ELR (cell line): ENCODE measurements at regions not wholly inside any gene's neighbourhood (a gene's known extent, or its start where the extent isn't known, plus 50 kb on each side); places are given as distances from the start of the nearest gene placed in this dataset.
"Not testable (repeated sequence)": the region's sequence is repeated elsewhere in the genome, so short reads cannot be mapped to it uniquely, and the experiment has no call there.

Experiments used
- DNase-seq: peaks from one replicate; pipeline ENCODE4 v3.0.0-alpha.2; 2015; ENCODE audit warnings: low read depth

DNA sequence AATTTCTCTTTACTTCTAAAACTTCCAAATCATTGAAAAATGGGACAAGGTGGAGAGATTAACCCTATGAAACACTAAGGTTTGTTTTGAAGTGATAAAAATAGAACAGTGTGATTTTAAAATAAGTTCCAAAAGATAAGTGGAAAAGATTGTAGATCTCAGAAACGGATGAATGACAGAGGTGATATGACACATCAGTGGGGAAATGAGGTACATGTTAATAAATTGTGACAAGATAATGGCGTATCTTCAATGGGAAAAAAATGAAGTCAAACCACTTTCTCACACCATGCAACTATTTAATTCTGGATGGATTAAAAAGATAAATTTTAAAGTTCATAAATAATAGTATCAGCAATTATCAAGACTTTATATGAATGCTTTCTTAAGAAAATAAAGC lies 159.7 kb upstream of the VWC2 start:
- DNase-seq: no peak

DNA sequence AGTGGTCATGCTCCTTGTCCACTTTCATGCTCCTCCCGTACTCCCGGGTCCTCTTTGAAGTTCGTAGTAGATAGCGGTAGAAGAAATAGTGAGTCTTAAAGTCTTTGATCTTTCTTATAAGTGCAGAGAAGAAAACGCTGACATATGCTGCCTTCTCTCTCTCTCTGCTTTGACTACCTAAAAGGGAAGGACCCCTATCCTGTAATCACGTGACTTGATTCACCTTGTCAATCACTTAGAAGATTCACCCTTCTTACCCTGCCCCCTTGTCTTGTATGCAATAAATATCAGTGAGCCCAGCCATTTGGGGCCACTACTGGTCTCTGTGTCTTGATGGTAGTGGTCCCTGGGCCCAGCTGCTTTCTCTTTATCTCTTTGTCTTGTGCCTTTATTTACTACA lies 158.5 kb upstream of the VWC2 start:
- DNase-seq: not testable (repeated sequence)

DNA sequence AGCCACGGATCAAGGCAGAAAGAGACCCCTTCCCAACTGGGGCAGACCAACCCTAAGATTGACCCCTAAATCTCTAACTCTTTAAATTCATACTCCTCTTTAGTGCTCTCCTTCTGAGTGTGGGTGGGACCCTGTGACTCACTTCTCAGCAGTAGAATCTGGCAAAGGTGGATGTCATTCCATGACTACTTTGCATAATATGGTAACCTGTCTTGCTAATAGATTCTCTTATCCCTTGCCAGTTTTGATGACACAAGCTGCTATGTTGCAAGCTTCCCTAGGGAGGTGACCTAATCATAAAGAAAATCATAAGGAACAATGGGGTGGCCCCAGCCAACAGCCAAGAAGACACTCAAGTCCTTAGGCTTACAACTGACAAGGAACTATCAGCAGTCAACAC lies 155.4 kb upstream of the VWC2 start:
- DNase-seq: no peak

DNA sequence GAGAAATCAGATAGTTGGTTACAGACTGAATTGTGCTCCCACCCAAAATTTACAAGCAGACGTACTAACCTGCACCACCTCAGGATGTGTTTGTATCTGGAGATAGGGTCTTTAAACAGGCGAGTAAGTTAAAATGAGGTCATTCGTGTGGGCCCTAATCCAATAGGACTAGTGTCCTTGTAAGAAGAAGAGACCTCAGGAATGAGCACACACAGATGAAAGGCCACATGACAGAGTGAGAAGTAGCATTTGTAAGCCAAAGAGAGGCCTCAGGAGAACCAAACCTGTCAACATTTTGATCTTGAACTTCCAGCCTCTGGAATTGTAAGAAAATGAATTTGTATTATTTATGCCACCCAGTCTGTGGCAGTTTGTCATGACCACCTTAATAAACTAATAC lies 149.5 kb upstream of the VWC2 start:
- DNase-seq: no peak

DNA sequence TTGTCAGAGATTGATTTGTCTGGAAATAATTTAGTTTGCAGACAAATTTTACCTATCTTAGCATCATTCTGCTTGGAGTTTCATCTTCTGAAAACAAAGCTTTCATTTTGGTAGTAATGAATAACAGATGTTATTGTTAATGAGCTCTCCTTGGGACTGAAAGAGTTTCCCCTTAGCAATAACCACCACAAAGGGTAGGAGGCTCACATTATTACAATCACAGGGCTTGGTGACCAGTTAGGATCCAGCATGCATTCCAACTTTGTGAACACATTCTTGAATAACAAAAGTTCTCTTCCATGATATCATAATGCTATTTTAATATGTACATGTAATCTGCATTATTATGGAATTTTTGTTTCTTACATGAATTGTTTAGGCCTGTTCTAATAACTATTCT lies 148.8 kb upstream of the VWC2 start:
- DNase-seq: no peak

DNA sequence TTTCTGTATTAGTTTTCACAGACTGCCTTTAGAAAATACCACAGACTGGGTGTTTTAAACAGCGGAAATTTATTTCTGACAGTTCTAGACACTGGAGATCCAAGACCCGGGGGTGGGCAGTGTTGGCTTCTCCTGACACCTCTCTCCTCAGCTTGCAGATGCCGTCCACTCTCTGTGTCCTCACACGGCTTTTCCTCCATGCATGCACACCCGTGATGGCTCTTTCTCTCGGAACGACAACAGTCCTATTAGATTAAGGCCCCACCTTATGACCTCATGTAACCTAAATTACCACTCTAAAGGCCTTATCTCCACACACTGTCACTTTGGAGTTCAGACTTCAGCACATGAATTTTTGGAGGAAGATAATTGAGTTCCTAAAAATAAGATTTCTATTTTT lies 142.9 kb upstream of the VWC2 start:
- no peak for DNase-seq

DNA sequence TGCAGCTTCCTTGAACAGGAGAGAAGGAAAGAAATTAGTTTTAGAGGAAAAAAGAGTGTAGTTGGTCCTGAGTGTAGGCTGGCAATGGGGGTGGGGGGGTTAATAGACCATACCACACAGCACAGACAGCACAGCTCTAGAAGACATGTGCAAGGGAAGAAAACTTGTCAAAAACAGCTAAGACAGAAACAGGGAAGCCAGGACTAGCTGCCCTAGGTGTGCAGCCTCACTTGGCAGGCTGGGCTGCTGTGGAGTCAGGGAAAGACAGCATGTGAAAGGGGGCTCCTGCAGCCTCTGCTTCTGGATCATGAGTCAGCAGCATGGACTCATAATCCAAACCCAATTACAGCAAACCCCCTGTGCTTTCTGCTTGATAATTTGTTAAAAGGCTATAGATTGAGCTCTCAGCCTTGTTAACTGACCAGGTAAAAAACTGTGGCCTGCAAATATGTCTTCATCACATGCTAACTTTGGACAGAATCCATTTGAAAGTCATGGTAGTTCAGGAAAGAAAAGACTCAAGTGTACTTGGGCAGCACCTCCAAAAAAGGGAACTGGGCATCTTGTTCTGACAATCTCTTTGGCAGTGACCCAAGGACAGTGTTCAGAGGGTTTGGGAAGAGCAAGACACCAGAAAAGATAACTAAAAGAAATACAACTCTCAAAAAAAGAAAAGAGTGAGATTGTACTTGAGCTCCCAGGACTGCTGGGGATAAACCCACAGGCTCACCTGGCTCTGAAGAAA lies 142.2 kb upstream of the VWC2 start:
- no peak for DNase-seq

DNA sequence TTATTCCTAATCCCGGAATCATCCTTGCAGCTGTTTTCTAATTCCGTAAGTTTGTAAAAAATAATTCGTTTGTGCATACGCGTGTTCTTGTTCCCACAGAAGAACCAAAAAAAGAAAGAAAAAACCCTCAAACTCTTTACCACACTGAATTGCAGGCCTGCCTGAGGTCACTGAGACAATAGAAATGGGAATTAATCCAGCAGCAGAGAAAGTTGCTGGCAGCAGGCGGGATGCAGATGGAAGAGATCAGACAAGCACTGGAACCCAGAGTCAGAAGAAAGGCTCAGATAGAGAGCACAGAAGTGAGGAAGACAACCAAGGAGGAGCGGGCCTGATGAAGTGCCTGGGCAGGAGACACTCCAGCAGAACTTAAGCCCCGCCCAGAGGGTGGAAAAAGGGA lies 141.5 kb upstream of the VWC2 start:
- DNase-seq: no peak

DNA sequence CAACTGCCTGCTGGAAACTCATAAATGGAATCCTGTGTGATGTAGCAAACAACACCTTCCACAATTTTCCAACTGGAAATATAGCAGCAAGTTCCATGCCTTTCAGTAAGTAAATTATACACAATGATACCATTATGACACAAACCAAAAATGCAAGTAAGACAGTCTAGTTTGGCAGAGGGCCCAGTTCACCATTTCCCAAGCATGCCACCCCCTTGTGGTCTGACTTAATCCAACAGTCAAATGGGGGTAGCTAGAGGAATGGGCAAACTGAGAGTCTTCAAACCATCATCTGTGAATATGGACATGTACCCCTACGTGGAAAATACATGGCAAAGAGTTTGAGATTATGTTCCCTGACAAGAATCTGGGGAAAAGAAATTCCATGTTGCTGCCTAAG lies 137.6 kb upstream of the VWC2 start:
- DNase-seq: no peak

DNA sequence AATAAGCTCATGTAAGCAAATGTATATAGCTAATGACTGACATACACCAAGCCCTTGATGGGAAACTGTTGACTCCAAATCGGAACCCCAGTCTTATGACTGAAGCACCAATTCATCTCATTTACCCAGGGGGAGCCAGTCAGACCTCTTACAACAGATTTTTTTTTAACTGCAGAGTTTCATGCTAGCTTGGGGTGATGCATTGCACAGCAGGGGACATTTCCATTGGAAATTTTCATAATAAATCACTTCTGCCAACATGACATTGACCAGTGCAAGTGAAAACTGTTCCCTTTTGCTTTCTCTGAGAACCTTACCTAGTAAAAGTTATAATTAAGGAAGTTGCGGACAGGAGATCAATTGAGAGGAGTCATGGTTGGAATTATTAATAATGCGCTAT lies 137.0 kb upstream of the VWC2 start:
- DNase-seq: no peak

DNA sequence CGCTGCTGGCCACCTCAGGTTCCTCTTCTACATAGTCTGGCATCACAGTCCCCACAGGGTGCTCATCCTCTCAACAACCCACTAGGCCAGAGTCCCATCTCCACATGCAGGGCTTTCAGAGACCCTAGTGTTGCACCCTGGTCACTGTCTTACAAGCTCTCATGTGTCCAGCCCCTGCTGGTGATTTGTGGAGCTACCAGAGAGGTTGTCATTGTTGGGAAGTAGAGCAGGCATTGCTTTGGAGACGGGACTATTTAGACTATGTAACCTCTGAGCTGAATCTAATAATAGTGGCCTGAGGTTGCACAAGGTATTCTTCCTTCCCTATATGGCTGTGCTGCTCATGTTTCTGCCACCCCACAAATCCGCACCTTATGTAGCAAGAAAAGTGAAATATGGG lies 135.3 kb upstream of the VWC2 start:
- DNase-seq: no peak

DNA sequence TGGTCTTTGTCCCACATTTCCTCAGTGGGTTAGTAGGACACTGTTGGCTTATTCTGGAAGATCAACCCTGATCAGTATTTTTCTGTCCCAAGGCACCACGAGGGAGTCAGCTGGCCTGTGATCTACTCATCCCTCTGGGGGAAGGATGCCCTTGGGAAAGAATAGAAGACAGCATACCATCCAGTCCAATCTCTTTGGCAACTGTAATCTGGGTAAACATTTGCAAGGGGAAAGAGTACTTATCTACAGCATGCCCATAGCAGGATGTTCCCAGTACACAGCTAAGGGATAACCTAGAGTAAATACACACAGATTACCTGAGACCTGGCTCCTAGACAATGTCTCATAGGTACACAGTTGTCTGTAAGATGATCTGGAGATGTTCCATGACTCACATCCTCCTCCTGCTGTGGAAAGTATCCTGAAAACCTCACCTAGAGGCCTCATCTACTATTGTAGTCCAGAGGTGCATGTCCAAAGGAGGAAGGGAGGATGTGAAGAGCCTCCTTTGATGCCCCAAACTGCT lies 134.3 kb upstream of the VWC2 start:
- no peak for DNase-seq

DNA sequence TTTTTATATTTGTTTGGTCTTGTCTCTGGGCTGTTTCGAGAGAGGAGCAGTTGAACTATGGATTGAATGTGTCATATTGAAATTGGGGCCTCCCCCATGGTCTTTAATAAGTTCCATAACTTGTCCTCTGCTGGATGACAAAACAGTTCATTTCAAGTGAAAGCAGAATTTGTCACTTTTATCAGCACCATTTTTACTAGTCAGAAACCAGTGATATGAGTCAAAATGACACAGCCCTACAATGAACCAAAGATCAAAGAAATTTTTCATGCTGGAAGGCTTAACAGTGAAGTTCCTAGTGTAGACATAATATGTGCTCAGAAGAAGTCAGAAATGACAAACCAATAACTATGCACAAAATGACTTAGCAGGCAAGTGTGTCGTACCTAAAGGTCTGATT lies 133.6 kb upstream of the VWC2 start:
- DNase-seq: no peak

DNA sequence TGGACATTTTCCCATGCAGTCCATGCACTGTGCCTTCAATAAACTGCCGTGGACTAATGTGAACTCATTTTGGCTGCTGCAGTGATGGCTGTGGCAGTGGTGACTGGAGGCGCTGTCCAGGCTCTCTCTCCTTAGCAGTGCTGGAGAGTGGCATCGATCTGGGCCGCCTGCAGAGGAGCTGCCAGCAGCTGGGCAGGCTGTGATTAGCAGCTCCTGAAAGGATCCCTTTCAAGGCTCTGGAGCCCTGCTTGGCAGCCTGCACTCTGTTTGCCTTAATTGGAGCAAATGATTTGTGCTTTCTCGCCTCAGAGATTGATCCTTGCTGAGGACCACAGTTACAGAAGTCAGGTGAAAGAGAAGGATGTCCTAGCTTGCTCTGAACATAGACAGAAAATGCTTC lies 130.1 kb upstream of the VWC2 start:
- DNase-seq: no peak

DNA sequence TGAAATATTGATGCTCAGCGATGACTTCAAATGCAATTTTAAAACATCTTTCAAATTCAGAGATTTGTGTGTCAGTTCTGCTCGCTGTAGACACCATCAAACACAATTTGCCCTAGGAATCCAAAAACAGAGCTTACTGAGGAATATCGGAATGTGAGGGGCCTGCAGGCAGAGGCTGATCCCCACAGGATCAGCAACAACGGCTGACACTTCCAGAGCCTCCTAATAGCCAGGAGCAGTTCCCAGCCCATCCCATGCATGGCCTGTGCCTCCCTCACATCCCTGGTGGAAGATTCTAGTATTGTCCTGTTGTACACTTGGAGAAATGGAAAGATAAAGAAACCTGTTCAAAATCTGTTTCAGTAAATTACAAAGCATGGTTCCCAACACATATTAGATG lies 129.7 kb upstream of the VWC2 start:
- no peak for DNase-seq

DNA sequence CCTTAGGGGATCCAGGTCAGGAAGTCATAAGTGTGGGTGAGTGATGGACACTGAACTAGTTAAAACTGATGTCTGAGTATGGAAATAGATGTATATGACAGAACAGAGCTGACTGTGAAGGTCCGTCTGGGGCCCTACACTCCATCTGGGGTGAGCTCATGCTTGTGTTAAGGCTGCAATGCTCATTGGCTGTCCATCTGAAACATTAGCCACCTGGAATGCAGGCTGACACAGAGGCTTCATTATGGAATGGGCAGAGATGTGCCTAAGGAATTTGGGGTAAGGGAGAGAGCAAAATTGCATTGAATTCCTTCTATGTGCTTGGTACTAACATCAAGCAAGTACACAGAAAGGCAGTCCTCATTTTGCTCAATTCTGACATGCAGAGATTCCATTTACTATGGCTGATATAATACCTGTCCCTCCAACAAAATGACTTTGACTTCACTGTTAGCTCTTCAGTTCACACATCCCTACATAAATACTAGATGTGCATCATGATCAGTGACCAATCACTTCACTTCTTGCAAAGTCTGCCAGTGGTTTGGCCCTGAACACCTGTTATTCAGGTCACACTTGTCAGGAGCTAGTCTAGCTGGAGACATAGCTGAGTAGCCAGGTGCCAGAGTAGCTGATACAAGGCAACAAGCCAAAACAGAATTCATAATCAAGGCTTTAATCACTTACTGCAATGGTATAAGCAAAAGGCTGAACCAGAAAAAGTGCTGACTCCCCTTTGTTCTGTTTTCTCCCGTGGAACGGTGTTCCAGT lies 128.9 kb upstream of the VWC2 start:
- DNase-seq: no peak

DNA sequence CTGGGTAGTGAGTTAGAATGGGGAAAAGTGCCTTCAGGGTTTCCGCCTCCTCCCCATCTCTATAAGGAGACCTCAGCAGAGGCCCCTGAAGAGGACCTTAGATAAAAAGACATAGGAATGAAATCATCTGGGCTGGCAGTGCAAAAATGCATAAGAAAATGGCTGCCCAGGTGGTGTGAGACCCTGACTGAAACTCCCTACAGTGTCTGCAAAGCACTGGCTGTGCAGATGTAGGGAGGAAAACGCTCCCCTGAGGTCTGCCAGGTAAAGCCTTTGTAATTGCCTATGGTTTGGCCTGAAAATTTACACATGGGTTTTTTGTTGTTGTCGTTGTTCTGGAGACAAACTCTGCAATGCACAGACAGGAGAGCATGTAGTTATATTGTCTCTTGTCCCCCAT lies 128.1 kb upstream of the VWC2 start:
- no peak for DNase-seq

DNA sequence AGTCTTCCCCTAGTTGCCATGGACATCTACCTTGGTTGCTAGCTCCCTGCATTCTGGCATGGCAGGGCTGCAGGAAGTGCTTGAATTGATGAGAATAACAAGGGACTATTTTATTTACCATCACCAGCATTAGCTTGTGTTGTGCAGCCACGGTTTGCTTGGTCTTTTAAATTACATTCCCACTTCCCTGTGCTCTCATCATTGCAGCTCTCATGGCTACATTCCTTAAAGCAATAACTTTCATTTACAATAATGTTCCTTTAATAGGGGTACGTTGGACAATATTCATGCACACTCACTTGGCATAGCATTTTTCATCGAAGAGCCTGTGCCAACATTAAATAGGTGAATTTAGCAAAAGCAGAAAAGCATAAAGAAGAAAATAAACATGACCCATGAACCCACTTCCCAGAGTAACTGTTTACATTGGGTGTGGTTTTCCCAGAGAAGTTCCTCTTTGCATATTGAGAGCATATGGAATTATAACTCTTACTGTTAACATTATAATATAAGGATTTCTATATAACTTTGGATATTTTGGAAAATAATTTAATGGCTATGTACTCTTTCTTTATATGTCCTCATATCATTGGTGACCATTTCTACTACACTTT lies 113.2 kb upstream of the VWC2 start:
- DNase-seq: no peak

DNA sequence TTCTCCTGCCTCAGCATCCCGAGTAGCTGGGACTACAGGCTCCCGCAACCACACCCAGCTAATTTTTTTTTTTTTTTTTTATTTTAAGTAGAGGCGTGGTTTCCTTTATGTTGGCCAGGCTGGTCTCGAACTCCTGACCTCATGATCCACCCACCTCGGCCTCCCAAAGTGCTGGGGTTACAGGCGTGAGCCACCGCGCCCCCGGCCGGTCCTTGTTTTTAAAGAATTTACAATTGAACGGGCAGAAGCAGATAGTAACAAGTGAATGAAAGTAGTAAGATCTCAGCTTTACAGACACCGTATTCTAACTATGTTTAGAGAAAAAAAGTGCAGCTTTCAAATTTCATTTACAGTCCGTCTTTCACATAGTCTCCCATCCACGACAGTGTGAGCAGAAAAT lies 112.5 kb upstream of the VWC2 start:
- no peak for DNase-seq

DNA sequence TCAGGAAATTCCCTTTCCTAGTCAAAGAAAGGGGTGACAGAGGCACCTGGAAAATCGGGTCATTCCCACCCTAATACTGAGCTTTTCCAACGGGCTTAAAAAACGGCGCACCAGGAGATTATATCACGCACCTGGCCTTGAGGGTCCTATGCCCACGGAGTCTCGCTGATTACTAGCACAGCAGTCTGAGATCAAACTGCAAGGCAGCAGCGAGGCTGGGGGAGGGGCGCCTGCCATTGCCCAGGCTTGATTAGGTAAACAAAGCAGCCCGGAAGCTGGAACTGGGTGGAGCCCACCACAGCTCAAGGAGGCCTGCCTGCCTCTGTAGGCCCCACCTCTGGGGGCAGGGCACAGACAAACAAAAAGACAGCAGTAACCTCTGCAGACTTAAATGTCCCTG lies 107.5 kb upstream of the VWC2 start:
- DNase-seq: not testable (repeated sequence)

DNA sequence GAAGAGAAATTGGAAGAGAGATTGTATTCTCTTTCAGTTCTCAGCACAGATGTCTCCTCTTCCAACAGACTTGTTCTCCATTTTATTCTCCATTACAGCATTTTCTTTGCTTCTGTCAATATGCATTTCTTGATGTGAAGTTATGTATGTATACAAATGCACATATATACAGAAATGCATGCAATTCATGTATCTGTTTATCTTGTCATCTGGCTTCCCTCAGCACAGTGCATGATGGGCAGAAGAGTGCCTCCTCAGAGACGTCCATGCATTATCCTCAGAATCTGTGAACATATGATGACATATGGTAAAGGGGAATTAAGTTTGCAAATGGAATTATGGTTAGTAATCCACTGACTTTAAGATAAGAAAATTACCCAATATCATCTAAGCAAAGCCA lies 106.7 kb upstream of the VWC2 start:
- DNase-seq: no peak

DNA sequence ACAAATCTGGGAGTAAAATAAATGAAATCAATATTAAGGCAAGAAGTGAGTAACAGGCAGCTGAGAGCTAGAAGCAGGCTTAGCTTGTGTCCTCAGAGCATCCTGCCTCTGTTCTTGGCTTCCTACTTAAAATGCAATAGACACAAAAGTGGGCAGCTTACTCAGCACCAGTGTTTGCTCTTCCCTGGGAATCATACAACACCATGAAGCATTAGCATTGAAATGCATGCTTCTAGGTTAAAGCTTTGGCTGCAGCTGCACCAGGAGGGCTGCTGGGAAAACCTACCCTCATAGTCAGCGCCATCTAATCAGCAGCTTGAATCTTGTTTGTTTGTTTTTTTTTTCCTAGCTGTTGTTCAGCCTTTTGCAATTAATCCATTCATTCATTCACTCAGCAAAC lies 104.2 kb upstream of the VWC2 start:
- no peak for DNase-seq

DNA sequence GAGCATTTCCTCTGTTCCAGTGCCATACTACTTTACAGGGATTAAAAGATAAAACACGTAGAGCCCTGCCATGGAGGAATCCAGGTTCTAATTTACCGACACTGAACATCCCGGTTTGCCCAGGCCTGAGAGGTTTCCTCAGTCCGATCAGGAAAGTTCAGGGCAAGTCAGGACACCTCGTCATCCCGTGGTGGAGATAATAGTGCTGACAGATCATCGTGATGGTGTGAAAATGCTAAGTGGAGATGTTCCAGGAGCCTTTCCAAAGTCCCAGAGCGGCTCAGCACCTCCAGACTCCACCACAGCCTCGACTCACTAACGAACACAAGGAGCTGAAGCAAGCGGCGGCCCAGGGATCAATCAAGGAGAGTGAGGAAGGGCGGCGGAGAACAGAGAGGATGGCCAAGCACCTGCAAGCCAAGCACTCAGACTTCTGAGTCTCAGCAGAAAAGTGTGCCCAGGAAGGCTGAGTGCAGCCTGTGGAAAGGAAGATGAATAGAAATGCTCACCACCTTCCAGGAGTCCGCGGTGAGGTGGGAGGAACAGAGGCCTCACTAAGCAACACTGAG lies 103.7 kb upstream of the VWC2 start:
- DNase-seq: no peak
